ENCODE measurements at regions not wholly inside any gene's neighbourhood (a gene's known extent, or its start where the extent isn't known, plus 50 kb on each side); places are given as distances from the start of the nearest gene placed in this dataset.

- DNase-seq (ENCODE audit: low read depth in 2 of 2): no peak
Measured at GRCh38 chr7:17129218-17129617, 169.2 kb upstream of the AHR start.

GRCh38 chr7:17130281-17131059, 168.0 kb upstream of the AHR start:
- DNase-seq (ENCODE audit: low read depth in 2 of 2): no peak

DNA sequence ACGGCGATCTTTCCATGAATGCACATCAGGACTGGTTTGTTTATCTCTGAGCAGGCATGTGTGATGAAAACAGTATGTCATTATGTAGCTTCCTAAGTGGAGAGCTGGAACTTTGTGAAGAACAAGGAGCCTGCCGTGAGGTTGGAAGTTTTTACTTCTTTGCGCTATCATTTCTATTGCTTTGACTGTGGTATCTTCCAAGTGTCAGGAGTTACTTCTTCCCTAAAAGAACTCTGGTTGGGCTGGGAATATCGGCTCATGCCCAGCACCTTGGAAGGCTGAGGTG, 167.4 kb upstream of the AHR start:
- no peak for DNase-seq (ENCODE audit: low read depth in 2 of 2)

DNA sequence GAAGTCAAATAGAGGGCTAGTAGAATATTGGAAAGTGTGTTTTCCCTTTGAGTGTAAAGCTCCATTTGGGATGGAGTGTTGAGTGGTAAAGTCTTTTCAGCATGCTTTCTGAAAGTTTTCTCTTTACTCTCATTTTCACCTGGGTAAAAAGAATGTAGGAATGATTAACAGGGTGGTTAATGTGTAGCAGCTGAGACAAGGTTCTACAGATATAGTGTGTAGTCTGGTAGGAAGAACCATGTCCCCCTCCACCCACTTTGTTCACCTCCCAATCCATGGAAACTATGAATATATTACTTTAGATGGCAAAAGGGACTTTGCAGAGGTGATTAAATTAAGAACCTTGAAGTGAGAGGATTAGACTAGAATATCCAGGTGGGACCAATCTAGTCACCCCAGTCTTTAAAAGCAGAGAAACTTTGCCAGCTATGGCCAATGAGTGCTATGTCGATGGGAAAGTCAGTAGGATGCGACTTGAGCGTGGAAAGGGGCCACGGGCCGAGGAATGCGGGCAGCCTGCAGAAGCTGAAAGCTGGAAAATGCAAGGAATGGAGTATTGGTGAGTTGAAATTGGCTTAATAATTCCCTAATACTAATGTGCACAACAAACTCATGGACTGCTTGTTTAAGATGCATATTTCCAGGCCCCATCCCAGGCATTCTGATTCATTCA, 166.3 kb upstream of the AHR start:
- DNase-seq (ENCODE audit: low read depth in 2 of 2): no peak

DNA sequence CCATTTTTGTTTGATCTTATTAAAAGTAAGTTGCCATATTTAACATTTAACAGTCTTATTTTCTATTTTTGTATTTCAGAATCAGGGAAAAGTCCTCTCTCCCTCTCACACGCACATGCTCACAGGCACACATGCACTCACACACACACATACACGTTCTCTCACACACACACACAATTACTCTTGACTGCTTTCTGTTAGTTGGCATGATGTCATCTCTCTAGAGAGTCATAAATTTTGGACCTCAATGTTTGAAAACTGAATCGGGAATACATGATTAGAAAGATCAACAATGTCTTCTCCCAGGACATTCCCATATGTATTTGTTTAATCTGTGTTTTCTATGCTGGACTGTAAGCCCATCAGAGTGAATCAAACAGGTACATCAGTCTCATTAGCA, 165.7 kb upstream of the AHR start:
- DNase-seq (ENCODE audit: low read depth in 2 of 2): no peak

DNA sequence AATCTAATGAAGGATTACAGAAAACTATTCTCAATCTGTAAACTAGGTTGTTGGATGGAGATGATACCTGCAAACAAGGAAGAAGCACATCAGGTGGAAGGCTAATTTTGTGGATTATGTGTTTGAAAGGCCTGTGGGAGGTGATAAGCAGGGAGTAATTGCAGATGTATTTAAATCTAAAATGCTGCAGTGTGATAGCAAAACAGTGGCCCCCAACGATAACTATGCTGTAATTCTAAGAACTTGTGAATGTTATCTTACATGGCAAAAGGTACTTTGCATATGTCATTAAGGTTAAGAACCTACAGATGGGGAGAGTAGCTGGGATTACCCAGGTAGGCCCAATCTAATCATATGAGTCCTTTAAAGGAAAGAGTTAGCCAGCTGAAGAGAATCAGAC, 164.5 kb upstream of the AHR start:
- DNase-seq (ENCODE audit: low read depth in 2 of 2): no peak

DNA sequence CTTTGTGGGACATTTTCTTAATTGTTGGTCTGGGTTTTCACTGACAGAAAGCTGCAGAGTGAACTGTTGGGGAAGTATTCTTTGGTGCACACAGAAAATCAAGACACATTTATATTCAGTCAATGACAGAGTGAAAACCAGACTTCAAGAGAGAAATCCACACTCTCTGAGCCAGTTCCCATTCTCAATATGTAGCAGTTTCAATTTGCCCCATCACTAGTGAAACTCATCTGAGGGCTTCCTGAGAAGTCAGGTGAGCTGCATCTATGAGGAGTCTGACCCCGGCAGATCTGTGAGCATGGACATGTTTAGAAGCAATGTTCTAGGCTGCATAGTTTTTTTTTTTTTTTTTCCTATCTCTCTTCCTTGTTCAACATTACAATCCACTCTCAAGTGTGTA, 163.7 kb upstream of the AHR start:
- DNase-seq (ENCODE audit: low read depth in 2 of 2): no peak

GRCh38 chr7:17136126-17136525, 162.3 kb upstream of the AHR start:
- DNase-seq (ENCODE audit: low read depth in 2 of 2): no peak

GRCh38 chr7:17139081-17139480, 159.4 kb upstream of the AHR start:
- DNase-seq (ENCODE audit: low read depth in 2 of 2): no peak

DNA sequence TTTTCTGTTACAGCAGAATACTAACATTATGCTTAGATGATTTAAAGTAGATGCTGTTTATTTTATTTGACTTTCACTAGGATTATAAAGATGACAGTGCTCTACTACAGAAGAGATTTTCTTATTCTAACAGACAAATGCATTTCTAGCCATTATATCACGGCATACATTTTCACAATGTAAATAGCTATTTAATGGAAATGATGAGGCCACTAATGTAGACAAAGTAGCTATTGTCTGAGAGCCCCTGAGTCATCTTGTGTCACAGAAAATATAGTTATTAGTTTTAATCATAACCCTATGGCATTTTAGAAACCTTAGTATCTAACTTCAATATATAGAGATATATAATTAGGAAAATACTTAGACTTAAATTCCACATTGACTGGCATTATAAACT, 158.0 kb upstream of the AHR start:
- no peak for DNase-seq (ENCODE audit: low read depth in 2 of 2)

GRCh38 chr7:17142831-17143541, 155.5 kb upstream of the AHR start:
- no peak for DNase-seq (ENCODE audit: low read depth in 2 of 2)

DNA sequence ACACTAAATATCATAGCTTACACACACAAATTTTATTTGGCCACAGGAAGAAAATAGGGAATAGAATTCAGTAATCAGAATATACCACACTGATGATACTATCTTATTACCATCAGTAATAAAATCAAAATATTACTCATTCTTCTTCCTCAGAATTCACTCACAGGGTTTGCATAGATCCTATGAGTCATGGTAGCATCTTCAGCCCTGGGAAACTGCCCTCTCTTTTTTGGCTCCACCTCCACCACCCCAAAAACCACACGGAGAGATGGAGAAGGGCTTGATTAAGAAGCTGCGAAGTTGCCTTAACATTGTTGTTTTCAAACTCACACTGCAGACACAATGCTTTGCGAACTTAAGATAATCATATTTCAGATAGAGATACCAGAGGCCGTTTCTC, 154.1 kb upstream of the AHR start:
- peak; percentile 16 to 31 for DNase-seq (ENCODE audit: low read depth in 2 of 2)

DNA sequence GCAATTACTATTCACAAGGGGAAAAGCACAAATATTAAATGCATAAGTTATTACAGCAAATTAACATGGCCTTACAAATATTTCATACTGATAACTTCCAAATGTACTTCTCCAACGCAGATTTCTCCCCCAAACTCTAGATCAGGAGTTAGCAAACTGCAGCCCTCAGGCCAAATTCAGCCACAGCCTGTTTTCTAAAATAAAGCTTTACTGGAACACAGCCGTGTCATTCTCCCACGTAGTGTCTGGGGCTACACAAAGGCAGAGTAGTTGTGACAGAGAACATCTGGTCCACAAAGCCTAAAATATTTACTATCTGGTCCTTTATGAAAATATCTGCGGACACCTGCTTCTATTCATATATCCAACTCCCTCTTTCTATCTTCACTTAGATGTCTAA, 151.8 kb upstream of the AHR start:
- DNase-seq (ENCODE audit: low read depth in 2 of 2): no peak

GRCh38 chr7:17147409-17147808, 151.0 kb upstream of the AHR start:
- DNase-seq (ENCODE audit: low read depth in 2 of 2): no peak

GRCh38 chr7:17150018-17150417, 148.4 kb upstream of the AHR start:
- DNase-seq (ENCODE audit: low read depth in 2 of 2): no peak

DNA sequence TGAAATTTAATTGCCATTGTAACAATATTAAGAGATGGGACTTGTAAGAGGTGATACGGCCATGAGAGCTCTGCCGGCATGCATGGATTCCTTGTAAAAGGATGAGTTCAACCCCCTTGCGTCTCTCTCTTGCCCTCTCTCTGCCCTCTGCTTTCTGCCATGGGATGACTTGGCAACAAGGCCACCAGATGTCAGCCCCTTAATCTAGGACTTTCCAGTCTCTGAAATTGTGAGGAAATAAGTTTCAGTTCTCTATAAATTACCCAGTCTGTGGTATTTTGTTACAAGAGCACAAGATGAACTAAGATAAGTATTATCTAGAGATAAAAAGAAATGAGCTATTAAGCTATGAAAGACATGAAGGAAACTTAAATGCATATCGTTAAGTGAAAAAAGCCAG, 145.7 kb upstream of the AHR start:
- no peak for DNase-seq (ENCODE audit: low read depth in 2 of 2)

DNA sequence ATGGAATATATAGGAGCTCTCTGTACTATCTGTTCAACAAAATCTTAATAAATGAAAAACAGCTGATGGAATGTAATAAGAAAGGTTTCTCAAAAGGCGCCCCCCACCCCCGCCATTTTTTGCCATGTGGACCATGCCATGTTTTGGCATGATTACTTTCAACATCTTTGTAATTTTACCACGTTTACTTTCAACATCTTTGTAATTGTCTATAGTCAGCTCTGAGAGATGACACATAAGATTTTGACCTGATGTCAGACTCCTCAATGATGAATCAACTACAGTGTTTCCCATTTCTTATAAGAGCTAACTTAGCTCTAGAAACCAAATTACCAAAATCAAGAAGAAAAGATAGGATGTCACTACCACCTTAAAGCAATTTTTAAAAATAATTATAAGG, 144.9 kb upstream of the AHR start:
- DNase-seq (ENCODE audit: low read depth in 2 of 2): no peak

- DNase-seq (ENCODE audit: low read depth in 2 of 2): no peak
Measured at GRCh38 chr7:17155529-17155928, 142.9 kb upstream of the AHR start.

GRCh38 chr7:17158261-17158660, 140.2 kb upstream of the AHR start:
- DNase-seq (ENCODE audit: low read depth in 2 of 2): no peak

DNA sequence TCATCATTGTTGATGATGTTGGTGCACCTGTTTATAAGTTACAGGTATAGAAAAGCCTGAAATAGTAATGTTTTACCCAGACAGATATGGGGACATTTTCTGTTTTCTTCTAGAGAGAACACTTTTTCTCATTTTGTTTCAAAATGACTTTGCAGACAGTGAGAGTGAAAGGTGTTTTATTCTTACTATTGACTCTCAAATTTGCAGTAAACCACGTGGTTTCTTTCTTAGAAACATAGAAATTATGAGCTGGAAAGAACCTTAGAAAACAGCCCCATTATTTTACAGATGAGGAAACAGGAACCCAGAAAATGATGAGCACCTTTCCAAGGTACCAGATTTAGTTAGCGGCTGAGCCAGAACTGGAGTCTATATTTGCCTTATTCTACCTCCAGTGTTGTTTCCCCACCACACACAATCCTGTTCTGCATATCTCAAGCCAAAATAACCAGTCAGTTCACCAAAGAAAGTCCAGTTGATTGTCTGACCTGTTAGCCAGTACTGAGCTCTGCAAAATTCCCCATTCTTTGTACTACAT, 138.9 kb upstream of the AHR start:
- DNase-seq (ENCODE audit: low read depth in 2 of 2): no peak

DNA sequence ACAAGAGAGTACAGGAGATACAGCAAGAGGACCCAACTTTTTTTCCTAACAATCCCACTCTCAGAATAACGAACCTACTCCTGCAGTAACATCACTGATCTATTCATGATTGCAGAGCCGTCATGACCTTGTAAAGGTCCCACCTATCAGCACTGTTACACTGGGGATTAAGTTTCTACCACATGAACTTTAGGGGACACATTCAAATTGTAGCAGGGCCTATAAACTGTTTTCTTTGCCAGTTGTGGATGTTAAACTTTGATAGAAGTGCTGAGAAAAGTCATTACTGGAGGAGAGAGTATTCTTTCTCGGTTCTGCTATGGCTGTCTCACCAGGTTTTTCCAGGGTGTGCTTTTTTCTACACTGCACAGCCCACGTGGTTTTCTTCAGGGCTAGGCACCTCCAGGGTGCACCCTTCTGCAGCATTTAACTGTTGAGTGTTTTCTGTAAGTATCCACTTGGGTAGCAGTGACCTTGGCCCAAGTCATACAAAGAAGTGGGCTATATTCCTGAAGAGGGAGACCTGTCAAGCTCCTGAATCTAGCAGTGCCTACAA, 131.6 kb upstream of the AHR start:
- no peak for DNase-seq (ENCODE audit: low read depth in 2 of 2)

- DNase-seq (ENCODE audit: low read depth in 2 of 2): no peak
Measured at GRCh38 chr7:17168416-17168815, 130.0 kb upstream of the AHR start.

GRCh38 chr7:17171427-17171826, 127.0 kb upstream of the AHR start:
- no peak for DNase-seq (ENCODE audit: low read depth in 2 of 2)

Data from stimulated activated CD8-positive, alpha-beta memory T cell treated with anti-CD3 and anti-CD28 coated beads, Interleukin-7, amount 100 ng/mL, for 1 hour (primary cell).